ENCODE measurements at regions not wholly inside any gene's neighbourhood (a gene's known extent, or its start where the extent isn't known, plus 50 kb on each side); places are given as distances from the start of the nearest gene placed in this dataset.

- no peak for TF ChIP-seq ZNF274 (IDR thresholded peaks at IDR 0.05; ENCODE audit: low read depth, low read length)
- no peak for TF ChIP-seq SUZ12 (IDR thresholded peaks at IDR 0.05; ENCODE audit: extremely low read depth, insufficient read depth, insufficient read length)
- no peak for TF ChIP-seq YY1 (IDR thresholded peaks at IDR 0.05; ENCODE audit: insufficient read depth, insufficient read length)
Measured at GRCh38 chr20:55918471-55918870, 86.8 kb downstream of the CBLN4 start.
